Vagina (tissue), 2 donors: ENCODE measurements at regions not wholly inside any gene's neighbourhood (a gene's known extent, or its start where the extent isn't known, plus 50 kb on each side); places are given as distances from the start of the nearest gene placed in this dataset.

Experiments
- CTCF ChIP-seq, 3 experiments: fragments of 450-650 bp in 2 of 3; fragments of 200-600 bp in 1 of 3; sonication (generic) in 1 of 3; IDR thresholded peaks; one replicate each; pipeline ENCODE4 v1.5.1; 2017 to 2019; ENCODE audit warnings: antibody characterized with exemption in 3 of 3, mild to moderate bottlenecking in 2 of 3, moderate library complexity in 2 of 3
- POLR2A ChIP-seq, 2 donors: fragments of 450-650 bp; IDR thresholded peaks; one replicate each; pipeline ENCODE4 v1.6.1; 2017; ENCODE audit warnings: antibody characterized with exemption in 2 of 2, mild to moderate bottlenecking in 2 of 2, moderate library complexity in 2 of 2
- POLR2AphosphoS5 ChIP-seq, 2 donors: sonication (generic); formaldehyde crosslinking; IDR thresholded peaks; one replicate each; pipeline ENCODE4 v1.9.0; 2017; ENCODE audit warnings: antibody characterized with exemption in 2 of 2, mild to moderate bottlenecking in 2 of 2, low read depth in 1 of 2; ENCODE audit not compliant: insufficient read depth in 1 of 2

- TF ChIP-seq POLR2AphosphoS5 (IDR thresholded peaks at IDR 0.05; ENCODE audit: insufficient read depth in 1 of 2, low read depth in 1 of 2) (no peak), CTCF (IDR thresholded peaks at IDR 0.05) (no peak), POLR2A (IDR thresholded peaks at IDR 0.05) (no peak)
These were observed 82.2 kb upstream of the BCAR3 start for GRCh38 chr1:93763704-93764365.
